ENCODE measurements at regions not wholly inside any gene's neighbourhood (a gene's known extent, or its start where the extent isn't known, plus 50 kb on each side); places are given as distances from the start of the nearest gene placed in this dataset.

- Histone ChIP-seq H3K9me3 (no peaks in the 10 kb centered on the region), H3K36me3 (no peaks in the 10 kb centered on the region), H3K27me3 (no peaks in the 10 kb centered on the region), H3K4me3 (no peak overlapping the region), H3K27ac (no peak overlapping the region), H3K4me1 (no peaks in the 10 kb centered on the region)
- no peak for DNase-seq
- TF ChIP-seq, protein P1, sequence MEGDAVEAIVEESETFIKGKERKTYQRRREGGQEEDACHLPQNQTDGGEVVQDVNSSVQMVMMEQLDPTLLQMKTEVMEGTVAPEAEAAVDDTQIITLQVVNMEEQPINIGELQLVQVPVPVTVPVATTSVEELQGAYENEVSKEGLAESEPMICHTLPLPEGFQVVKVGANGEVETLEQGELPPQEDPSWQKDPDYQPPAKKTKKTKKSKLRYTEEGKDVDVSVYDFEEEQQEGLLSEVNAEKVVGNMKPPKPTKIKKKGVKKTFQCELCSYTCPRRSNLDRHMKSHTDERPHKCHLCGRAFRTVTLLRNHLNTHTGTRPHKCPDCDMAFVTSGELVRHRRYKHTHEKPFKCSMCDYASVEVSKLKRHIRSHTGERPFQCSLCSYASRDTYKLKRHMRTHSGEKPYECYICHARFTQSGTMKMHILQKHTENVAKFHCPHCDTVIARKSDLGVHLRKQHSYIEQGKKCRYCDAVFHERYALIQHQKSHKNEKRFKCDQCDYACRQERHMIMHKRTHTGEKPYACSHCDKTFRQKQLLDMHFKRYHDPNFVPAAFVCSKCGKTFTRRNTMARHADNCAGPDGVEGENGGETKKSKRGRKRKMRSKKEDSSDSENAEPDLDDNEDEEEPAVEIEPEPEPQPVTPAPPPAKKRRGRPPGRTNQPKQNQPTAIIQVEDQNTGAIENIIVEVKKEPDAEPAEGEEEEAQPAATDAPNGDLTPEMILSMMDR (IDR thresholded peaks at IDR 0.05) = no peak
- TF ChIP-seq POLR2A (IDR thresholded peaks at IDR 0.05) = no peak
- intact Hi-C loops (cut with DNase I; ENCODE audit: low total_unique reads) = no loop called here
Observed at GRCh38 chr1:83102630-83103071, 896.3 kb downstream of the TTLL7 start.

- no peak overlapping the region for H3K27ac ChIP-seq
- TF ChIP-seq, protein P1 (IDR thresholded peaks at IDR 0.05) = no peak
- TF ChIP-seq POLR2A (IDR thresholded peaks at IDR 0.05) = no peak
- H3K4me3 ChIP-seq = no peak overlapping the region
- intact Hi-C loops (cut with DNase I; ENCODE audit: low total_unique reads) = no loop called here
- no peaks in the 10 kb centered on the region for H3K9me3 ChIP-seq
- H3K27me3 ChIP-seq = no peaks in the 10 kb centered on the region
- H3K4me1 ChIP-seq = no peaks in the 10 kb centered on the region
- DNase-seq = no peak
- no peaks in the 10 kb centered on the region for H3K36me3 ChIP-seq
Observed at GRCh38 chr1:83101406-83101805, 897.5 kb downstream of the TTLL7 start.

GRCh38 chr1:83100133-83100532 lies 898.8 kb downstream of the TTLL7 start:
- Histone ChIP-seq H3K27ac (no peak overlapping the region), H3K36me3 (no peaks in the 10 kb centered on the region), H3K9me3 (no peaks in the 10 kb centered on the region), H3K4me3 (no peak overlapping the region), H3K4me1 (no peaks in the 10 kb centered on the region), H3K27me3 (no peaks in the 10 kb centered on the region)
- DNase-seq = no peak
- intact Hi-C loops (cut with DNase I; ENCODE audit: low total_unique reads) = no loop called here
- TF ChIP-seq, protein P1 (IDR thresholded peaks at IDR 0.05) = no peak
- no peak for TF ChIP-seq POLR2A (IDR thresholded peaks at IDR 0.05)

- no peaks in the 10 kb centered on the region for H3K36me3 ChIP-seq
- H3K9me3 ChIP-seq = no peaks in the 10 kb centered on the region
- H3K4me3 ChIP-seq = no peak overlapping the region
- no peaks in the 10 kb centered on the region for H3K27me3 ChIP-seq
- DNase-seq = no peak
- intact Hi-C loops (cut with DNase I; ENCODE audit: low total_unique reads) = no loop called here
- no peak for TF ChIP-seq POLR2A (IDR thresholded peaks at IDR 0.05)
- TF ChIP-seq, protein P1 (IDR thresholded peaks at IDR 0.05) = no peak
- no peaks in the 10 kb centered on the region for H3K4me1 ChIP-seq
- H3K27ac ChIP-seq = no peak overlapping the region
Observed at GRCh38 chr1:83098791-83099190, 900.1 kb downstream of the TTLL7 start.

- H3K36me3 ChIP-seq = no peaks in the 10 kb centered on the region
Observed at GRCh38 chr1:83098131-83098530, 900.8 kb downstream of the TTLL7 start.

More at GRCh38 chr1:83098131-83098530, 900.8 kb downstream of the TTLL7 start:
- Histone ChIP-seq H3K27me3 (no peaks in the 10 kb centered on the region), H3K9me3 (no peaks in the 10 kb centered on the region), H3K4me1 (no peaks in the 10 kb centered on the region), H3K4me3 (no peak overlapping the region), H3K27ac (no peak overlapping the region)
- no peak for DNase-seq
- TF ChIP-seq POLR2A (IDR thresholded peaks at IDR 0.05) = no peak
- TF ChIP-seq, protein P1 (IDR thresholded peaks at IDR 0.05) = no peak
- intact Hi-C loops (cut with DNase I; ENCODE audit: low total_unique reads) = no loop called here

Measured in uterus (tissue), 3 donors.